ENCODE measurements at regions not wholly inside any gene's neighbourhood (a gene's known extent, or its start where the extent isn't known, plus 50 kb on each side); places are given as distances from the start of the nearest gene placed in this dataset.

DNA sequence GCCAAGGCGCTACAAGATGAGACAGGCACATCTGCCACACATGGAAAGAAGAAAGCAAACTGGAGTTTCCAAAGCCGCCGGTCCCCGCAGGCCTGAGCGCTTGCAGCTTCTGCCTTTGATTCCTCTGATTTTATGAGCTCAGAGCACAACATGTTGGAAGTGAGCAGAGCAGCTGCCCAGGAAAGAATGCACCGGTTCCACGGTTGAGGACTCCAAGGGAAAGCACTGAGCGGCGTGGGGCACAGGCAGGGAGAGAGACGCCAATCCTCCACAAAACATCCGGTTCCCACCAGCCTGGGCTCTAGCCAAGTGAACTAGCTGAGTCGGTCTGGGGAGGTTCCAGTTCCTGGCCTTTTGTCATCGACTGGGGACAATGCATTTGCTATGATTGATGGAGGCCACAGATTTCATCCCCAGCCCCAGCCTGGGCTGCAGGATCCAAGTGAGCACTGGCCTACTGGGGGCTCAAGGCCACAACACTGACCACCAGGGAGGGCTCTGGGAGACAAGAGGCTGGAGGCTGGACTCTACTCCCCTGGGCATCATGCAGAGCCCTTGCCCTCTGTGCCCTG is 253.1 kb upstream of the IRF2BP2 start:
- TF ChIP-seq CREB1 (IDR thresholded peaks at IDR 0.05; ENCODE audit: low read depth) = no peak
- no peak for TF ChIP-seq RAD21 (IDR thresholded peaks at IDR 0.05; ENCODE audit: low read depth)

DNA sequence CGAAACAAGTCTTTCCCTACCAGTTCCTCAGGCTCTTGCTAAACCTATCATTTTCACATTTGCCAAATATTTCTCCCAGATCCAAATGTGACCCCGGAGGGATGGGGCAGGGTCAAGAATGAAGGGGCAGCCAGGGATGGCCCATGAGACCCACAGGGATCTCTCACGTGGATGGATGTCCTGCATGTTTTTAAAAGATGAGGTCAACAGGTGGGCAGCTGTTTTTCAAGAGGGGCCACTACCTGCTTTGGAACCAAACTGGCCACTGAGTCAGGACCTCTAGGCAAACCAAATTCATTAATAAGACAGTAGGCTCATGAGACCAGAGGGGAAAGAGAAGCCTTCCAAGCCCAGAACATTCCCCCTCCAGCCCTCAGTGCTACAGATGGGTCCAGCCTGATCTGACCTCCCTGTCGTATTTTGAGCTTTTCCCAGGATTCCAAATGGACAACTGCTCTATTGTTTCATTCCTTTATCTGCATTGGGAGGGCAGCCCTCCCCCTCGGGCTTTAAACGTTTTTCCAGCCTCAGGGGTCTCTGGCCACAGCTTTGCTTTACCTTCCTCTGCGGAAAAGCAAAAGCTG is 252.5 kb upstream of the IRF2BP2 start:
- TF ChIP-seq CREB1 (IDR thresholded peaks at IDR 0.05; ENCODE audit: low read depth) (no peak), RAD21 (IDR thresholded peaks at IDR 0.05; ENCODE audit: low read depth) (no peak), NFIC (IDR thresholded peaks at IDR 0.05) (no peak), YY1 (IDR thresholded peaks at IDR 0.05; ENCODE audit: low read depth) (no peak), TCF12 (IDR thresholded peaks at IDR 0.05; ENCODE audit: low read depth) (no peak), EP300 (IDR thresholded peaks at IDR 0.05; ENCODE audit: borderline replicate concordance) (no peak), REST (IDR thresholded peaks at IDR 0.05; ENCODE audit: low read depth) (no peak), TAF1 (IDR thresholded peaks at IDR 0.05; ENCODE audit: low read depth) (no peak), EGR1 (IDR thresholded peaks at IDR 0.05) (no peak), MAX (IDR thresholded peaks at IDR 0.05) (no peak)
- TF ChIP-seq, protein P1, sequence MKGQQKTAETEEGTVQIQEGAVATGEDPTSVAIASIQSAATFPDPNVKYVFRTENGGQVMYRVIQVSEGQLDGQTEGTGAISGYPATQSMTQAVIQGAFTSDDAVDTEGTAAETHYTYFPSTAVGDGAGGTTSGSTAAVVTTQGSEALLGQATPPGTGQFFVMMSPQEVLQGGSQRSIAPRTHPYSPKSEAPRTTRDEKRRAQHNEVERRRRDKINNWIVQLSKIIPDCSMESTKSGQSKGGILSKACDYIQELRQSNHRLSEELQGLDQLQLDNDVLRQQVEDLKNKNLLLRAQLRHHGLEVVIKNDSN (IDR thresholded peaks at IDR 0.05) = no peak

- no peak for TF ChIP-seq CREB1 (IDR thresholded peaks at IDR 0.05; ENCODE audit: low read depth)
- no peak for TF ChIP-seq REST (IDR thresholded peaks at IDR 0.05; ENCODE audit: low read depth)
- TF ChIP-seq, protein P1 (IDR thresholded peaks at IDR 0.05) = no peak
Measured at GRCh38 chr1:234861761-234862160, 251.8 kb upstream of the IRF2BP2 start.

- no peak for TF ChIP-seq CEBPB (IDR thresholded peaks at IDR 0.05)
- no peak for TF ChIP-seq EP300 (IDR thresholded peaks at IDR 0.05; ENCODE audit: borderline replicate concordance)
- TF ChIP-seq TCF12 (IDR thresholded peaks at IDR 0.05; ENCODE audit: low read depth) = no peak
- no peak for TF ChIP-seq MAX (IDR thresholded peaks at IDR 0.05)
- TF ChIP-seq NFIC (IDR thresholded peaks at IDR 0.05) = no peak
- TF ChIP-seq RAD21 (IDR thresholded peaks at IDR 0.05; ENCODE audit: low read depth) = no peak
- TF ChIP-seq FOXM1 (IDR thresholded peaks at IDR 0.05; ENCODE audit: borderline replicate concordance, low read depth) = no peak
- no peak for TF ChIP-seq ZBTB7A (IDR thresholded peaks at IDR 0.05; ENCODE audit: low read depth)
- no peak for TF ChIP-seq REST (IDR thresholded peaks at IDR 0.05; ENCODE audit: low read depth)
- TF ChIP-seq CREB1 (IDR thresholded peaks at IDR 0.05; ENCODE audit: low read depth) = no peak
- TF ChIP-seq TAF1 (IDR thresholded peaks at IDR 0.05; ENCODE audit: low read depth) = no peak
Measured at GRCh38 chr1:234861024-234861620, 251.1 kb upstream of the IRF2BP2 start.

DNA sequence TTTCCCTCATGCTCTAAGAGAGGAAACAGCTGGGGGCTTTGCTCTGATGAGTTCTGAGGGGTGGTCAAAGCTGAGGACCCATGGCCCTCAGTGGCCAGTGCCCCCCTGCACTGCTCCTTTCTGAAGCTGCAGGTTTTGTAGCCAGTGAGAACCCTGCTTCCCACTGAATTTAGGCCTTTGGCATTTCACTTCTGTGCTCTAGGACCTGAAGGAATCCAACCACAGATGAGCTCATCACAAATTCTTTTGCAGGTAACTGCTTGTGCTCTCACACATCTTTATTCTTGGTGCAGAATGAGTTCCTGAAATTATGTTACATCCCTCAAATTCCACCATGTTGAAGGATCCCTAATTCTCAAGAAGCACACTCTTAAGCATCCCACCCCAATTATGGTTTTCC is 248.7 kb upstream of the IRF2BP2 start:
- no peak for TF ChIP-seq YY1 (IDR thresholded peaks at IDR 0.05; ENCODE audit: low read depth)
- TF ChIP-seq ZBTB7A (IDR thresholded peaks at IDR 0.05; ENCODE audit: low read depth) = no peak
- TF ChIP-seq NFIC (IDR thresholded peaks at IDR 0.05) = no peak
- TF ChIP-seq, protein P1 (IDR thresholded peaks at IDR 0.05) = no peak
- TF ChIP-seq TAF1 (IDR thresholded peaks at IDR 0.05; ENCODE audit: low read depth) = no peak
- TF ChIP-seq FOXM1 (IDR thresholded peaks at IDR 0.05; ENCODE audit: borderline replicate concordance, low read depth) = no peak
- TF ChIP-seq TEAD4 (IDR thresholded peaks at IDR 0.05) = no peak
- no peak for TF ChIP-seq TCF12 (IDR thresholded peaks at IDR 0.05; ENCODE audit: low read depth)
- TF ChIP-seq MAX (IDR thresholded peaks at IDR 0.05) = no peak
- no peak for TF ChIP-seq CREB1 (IDR thresholded peaks at IDR 0.05; ENCODE audit: low read depth)
- TF ChIP-seq CEBPB (IDR thresholded peaks at IDR 0.05) = no peak
- TF ChIP-seq REST (IDR thresholded peaks at IDR 0.05; ENCODE audit: low read depth) = no peak
- TF ChIP-seq EP300 (IDR thresholded peaks at IDR 0.05; ENCODE audit: borderline replicate concordance) = no peak
- TF ChIP-seq RAD21 (IDR thresholded peaks at IDR 0.05; ENCODE audit: low read depth) = no peak
